GM06990 (cell line): ENCODE measurements at regions not wholly inside any gene's neighbourhood (a gene's known extent, or its start where the extent isn't known, plus 50 kb on each side); places are given as distances from the start of the nearest gene placed in this dataset.
A peak's percentile ranks its signal among the peaks of the same experiment; 100 is the strongest.
"Not testable (repeated sequence)": the region's sequence is repeated elsewhere in the genome, so short reads cannot be mapped to it uniquely, and the experiment has no call there.

Experiments used
- DNase-seq: peaks from one replicate; pipeline ENCODE4 v3.0.0-alpha.2; 2011; ENCODE audit not compliant: insufficient read length; ENCODE audit errors: extremely low read depth
- H3K27me3 ChIP-seq: replicated peaks from 2 replicates; pipeline ENCODE4 v1.6.0; 2011; ENCODE audit warnings: low read length; ENCODE audit not compliant: control insufficient read depth, insufficient read depth
- H3K36me3 ChIP-seq: 2 replicates; pipeline ENCODE4 v1.5.1; 2011; ENCODE audit warnings: low read length; ENCODE audit not compliant: control insufficient read depth, insufficient read depth
- H3K4me3 ChIP-seq: replicated peaks from 2 replicates; pipeline ENCODE4 v1.5.1; 2011; ENCODE audit warnings: low read depth, mild to moderate bottlenecking, control low read depth, low read length
- TF ChIP-seq, protein P1 (sequence below): IDR thresholded peaks from 2 replicates; pipeline ENCODE4 v1.5.1; 2011; ENCODE audit warnings: low read length, control low read depth, mild to moderate bottlenecking, inconsistent platforms; ENCODE audit not compliant: insufficient read depth, poor library complexity, severe bottlenecking

DNA sequence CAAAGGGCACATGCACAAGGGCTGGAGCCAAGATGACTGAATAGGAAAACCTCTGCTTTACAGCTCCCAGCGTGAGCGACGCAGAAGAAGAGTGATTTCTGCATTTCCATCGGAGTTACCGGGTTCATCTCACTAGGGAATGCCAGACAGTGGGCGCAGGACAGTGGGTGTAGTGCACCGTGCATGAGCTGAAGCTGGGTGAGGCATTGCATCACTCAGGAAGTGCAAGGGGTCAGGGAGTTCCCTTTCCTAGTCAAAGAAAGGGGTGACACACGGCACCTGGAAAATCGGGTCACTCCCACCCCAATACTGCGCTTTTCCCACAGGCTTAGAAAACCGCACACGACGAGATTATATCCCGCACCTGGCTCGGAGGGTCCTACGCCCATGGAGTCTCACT lies 64.5 kb upstream of the HTR1E start:
- not testable (repeated sequence) for H3K27me3 ChIP-seq, H3K4me3 ChIP-seq, H3K36me3 ChIP-seq, DNase-seq

DNA sequence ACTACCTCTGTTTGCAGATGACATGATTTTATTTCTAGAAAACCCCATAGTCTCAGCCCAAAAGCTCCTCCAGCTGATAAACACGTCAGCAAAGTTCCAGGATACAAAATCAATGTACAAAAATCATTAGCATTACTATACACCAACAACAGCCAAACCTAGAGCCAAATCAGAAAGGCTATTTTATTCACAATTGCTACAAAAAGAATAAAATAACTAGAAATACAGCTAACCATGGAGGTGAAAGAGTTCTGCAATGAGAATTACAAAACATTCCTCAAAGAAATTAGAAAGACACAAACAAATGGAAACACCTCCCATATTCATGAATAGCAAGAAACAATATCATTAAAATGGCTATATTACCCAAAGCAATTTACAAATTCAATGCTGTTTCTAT lies 65.6 kb upstream of the HTR1E start:
- no peak for DNase-seq
- Histone ChIP-seq H3K4me3 (no peak overlapping the region), H3K27me3 (no peaks in the 10 kb centered on the region), H3K36me3 (no peaks in the 10 kb centered on the region)
- TF ChIP-seq, protein P1, sequence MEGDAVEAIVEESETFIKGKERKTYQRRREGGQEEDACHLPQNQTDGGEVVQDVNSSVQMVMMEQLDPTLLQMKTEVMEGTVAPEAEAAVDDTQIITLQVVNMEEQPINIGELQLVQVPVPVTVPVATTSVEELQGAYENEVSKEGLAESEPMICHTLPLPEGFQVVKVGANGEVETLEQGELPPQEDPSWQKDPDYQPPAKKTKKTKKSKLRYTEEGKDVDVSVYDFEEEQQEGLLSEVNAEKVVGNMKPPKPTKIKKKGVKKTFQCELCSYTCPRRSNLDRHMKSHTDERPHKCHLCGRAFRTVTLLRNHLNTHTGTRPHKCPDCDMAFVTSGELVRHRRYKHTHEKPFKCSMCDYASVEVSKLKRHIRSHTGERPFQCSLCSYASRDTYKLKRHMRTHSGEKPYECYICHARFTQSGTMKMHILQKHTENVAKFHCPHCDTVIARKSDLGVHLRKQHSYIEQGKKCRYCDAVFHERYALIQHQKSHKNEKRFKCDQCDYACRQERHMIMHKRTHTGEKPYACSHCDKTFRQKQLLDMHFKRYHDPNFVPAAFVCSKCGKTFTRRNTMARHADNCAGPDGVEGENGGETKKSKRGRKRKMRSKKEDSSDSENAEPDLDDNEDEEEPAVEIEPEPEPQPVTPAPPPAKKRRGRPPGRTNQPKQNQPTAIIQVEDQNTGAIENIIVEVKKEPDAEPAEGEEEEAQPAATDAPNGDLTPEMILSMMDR: no peak

GRCh38 chr6:86869500-86869899 lies 67.8 kb upstream of the HTR1E start:
- H3K4me3 ChIP-seq: no peak overlapping the region
- DNase-seq: no peak
- TF ChIP-seq, protein P1: no peak

GRCh38 chr6:86859513-86859912 lies 77.8 kb upstream of the HTR1E start:
- no peaks in the 10 kb centered on the region for H3K27me3 ChIP-seq
- TF ChIP-seq, protein P1: peak; percentile 25
- no peak for DNase-seq
- H3K4me3 ChIP-seq: no peak overlapping the region
- no peaks in the 10 kb centered on the region for H3K36me3 ChIP-seq

More at GRCh38 chr6:86869500-86869899, 67.8 kb upstream of the HTR1E start:
- Histone ChIP-seq H3K27me3 (no peaks in the 10 kb centered on the region), H3K36me3 (no peaks in the 10 kb centered on the region)

DNA sequence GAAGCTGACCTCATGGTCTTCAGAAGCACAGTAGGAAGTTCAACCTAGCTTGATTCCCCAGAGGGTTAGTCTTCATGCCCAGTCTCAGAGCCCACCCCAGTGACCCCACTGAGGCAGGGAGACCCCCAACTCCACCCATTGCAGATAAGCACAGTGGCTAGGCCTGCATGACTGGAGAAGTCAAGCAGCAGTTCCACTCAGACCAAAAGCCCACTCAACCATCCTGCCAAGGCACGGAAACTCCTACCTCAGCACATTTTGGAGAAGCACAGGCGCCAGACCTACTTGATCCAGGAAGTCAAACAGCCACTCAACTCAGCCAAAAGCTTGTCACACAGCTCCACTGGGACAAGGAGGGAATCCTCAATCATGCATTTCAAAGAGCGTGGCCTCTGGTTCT lies 78.4 kb upstream of the HTR1E start:
- Histone ChIP-seq H3K36me3 (no peaks in the 10 kb centered on the region), H3K27me3 (no peaks in the 10 kb centered on the region), H3K4me3 (no peak overlapping the region)
- TF ChIP-seq, protein P1: no peak
- DNase-seq: no peak

GRCh38 chr6:86857783-86858182 lies 79.5 kb upstream of the HTR1E start:
- Histone ChIP-seq H3K36me3 (no peaks in the 10 kb centered on the region), H3K4me3 (no peak overlapping the region), H3K27me3 (no peaks in the 10 kb centered on the region)
- DNase-seq: no peak
- TF ChIP-seq, protein P1: no peak
